Lower leg skin (tissue), 3 donors: ENCODE measurements at regions not wholly inside any gene's neighbourhood (a gene's known extent, or its start where the extent isn't known, plus 50 kb on each side); places are given as distances from the start of the nearest gene placed in this dataset.

Experiments
- POLR2A ChIP-seq, 2 donors: fragments of 450-650 bp; IDR thresholded peaks; one replicate each; pipeline ENCODE4 v1.6.1; 2016 to 2017; ENCODE audit warnings: antibody characterized with exemption in 2 of 2, mild to moderate bottlenecking in 1 of 2, moderate library complexity in 1 of 2
- TF ChIP-seq, protein P1 (sequence below), 3 donors: fragments of 450-650 bp; IDR thresholded peaks; one replicate each; pipeline ENCODE4 v1.5.1; 2016; ENCODE audit warnings: antibody characterized with exemption in 3 of 3, mild to moderate bottlenecking in 3 of 3, moderate library complexity in 2 of 3

DNA sequence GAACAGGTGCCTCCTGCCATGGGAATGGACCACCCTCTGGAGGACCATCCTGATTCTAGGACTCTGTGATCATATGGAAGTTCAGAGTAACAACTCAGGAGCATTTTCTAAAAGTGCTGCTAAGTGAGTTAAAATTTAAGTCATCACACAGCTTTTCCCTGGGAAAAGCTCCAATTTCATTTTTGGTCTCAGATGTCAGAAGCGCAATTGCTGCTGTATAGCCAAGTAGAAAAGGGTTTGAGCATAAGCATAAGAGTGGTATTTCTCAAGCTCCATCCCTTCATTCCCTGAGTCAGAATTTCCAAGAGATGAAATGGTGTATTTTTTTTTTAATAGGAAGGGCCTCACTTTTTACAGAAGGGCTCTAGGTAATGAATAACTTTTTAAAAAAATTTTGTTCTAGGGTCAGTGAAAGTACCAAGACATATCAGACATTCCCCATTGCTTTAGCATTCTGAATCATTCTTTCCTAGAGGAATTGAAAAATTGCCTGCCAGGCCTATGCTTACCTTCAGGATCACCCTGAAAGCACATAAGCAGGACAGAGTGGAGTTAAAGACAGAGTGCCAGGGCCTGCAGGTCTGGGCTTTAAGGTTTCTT lies 564.5 kb upstream of the ISX start:
- TF ChIP-seq, protein P1, sequence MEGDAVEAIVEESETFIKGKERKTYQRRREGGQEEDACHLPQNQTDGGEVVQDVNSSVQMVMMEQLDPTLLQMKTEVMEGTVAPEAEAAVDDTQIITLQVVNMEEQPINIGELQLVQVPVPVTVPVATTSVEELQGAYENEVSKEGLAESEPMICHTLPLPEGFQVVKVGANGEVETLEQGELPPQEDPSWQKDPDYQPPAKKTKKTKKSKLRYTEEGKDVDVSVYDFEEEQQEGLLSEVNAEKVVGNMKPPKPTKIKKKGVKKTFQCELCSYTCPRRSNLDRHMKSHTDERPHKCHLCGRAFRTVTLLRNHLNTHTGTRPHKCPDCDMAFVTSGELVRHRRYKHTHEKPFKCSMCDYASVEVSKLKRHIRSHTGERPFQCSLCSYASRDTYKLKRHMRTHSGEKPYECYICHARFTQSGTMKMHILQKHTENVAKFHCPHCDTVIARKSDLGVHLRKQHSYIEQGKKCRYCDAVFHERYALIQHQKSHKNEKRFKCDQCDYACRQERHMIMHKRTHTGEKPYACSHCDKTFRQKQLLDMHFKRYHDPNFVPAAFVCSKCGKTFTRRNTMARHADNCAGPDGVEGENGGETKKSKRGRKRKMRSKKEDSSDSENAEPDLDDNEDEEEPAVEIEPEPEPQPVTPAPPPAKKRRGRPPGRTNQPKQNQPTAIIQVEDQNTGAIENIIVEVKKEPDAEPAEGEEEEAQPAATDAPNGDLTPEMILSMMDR (IDR thresholded peaks at IDR 0.05): no peak
- no peak for TF ChIP-seq POLR2A (IDR thresholded peaks at IDR 0.05)
